Stimulated activated naive CD8-positive, alpha-beta T cell treated with anti-CD3 and anti-CD28 coated beads, Interleukin-15, Interleukin-2, amounts not matched to agents 100 U/mL and 50 U/mL, for 24 hours (primary cell): ENCODE measurements at regions not wholly inside any gene's neighbourhood (a gene's known extent, or its start where the extent isn't known, plus 50 kb on each side); places are given as distances from the start of the nearest gene placed in this dataset.

Experiments
- ATAC-seq: fragments of 150-1000 bp; cut with Tn5 transposase; one replicate; pipeline ENCODE4 v1.10.0; 2021
- DNase-seq: peaks from one replicate; pipeline ENCODE4 v3.0.0; 2021

- DNase-seq = no peak
Observed at GRCh38 chr15:47332481-47332880, 384.8 kb upstream of the SEMA6D start.

DNA sequence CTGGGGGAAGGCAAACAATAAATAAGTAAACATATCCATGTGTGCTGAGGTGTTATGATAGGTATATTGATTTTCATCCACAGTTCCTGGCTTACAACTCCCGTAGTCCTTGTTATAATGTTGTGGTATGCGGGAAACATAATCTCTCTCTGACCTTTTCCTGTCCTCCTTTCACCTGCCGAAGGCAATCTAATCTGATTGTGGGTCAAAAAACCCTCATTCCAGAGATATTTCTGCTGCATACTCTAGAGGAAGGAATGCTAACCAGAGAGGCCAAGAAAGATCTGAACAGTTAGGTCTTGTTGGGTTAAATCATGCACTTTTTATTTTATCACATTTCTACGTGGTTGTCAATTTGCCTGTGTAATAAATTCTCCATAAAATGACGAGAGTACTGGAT is 383.6 kb upstream of the SEMA6D start:
- no peak for ATAC-seq
- no peak for DNase-seq

More at GRCh38 chr15:47332481-47332880, 384.8 kb upstream of the SEMA6D start:
- no peak for ATAC-seq

DNA sequence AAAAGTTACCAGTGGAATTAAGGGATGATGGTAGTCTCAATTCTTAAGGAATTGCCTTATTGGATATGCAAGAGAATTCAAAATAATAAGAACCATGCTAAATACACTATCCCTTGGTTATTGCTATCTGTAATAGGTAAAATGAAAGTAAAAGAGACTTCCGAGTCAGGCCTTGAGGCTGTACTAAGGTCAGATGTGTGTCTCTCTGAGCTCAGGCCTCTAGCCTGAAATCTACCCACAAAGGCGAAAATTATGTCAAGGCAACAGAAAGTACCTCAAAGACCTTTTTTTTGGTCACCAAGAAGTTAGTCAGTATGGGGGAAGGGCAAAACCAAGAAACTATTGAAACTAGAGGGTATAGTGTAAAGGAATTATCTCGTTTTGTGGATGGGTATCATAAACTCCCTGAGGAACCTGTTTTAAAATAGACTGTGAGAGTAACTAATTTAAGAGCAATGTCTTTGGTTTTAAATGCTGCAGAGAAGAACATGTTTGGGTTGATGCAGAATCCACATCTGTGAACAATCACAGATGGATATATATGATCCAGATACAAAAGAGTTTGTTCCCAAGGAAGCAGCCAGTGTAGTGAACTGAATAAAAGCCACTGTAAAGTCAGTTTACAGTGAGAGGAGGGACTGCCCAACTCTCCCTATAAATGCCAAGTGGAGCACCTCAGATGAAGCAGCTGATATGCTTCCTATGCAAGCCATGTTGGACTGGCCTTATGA is 382.3 kb upstream of the SEMA6D start:
- no peak for DNase-seq
- ATAC-seq = no peak

GRCh38 chr15:47337106-47337505 is 380.2 kb upstream of the SEMA6D start:
- ATAC-seq (no peak), DNase-seq (no peak)

DNA sequence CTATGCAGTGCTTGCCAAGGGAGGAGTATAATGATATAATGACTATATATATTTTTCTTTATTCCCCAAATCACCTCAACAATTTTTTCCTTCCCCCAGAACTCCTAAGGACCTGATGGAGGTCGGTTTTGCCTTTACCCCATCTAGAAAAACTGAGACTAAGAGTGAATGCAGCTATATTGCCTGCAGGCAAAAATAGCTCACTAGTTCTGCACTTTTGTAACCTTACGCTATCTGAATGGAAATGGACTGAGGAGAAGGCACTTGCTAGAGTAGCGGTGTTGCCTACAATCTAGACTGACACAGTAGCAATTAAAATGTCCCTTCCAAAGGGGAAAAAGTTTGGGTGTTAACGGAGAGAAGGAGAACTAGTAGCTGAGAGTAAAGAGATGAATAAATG is 379.5 kb upstream of the SEMA6D start:
- ATAC-seq (no peak), DNase-seq (no peak)

- DNase-seq = no peak
- no peak for ATAC-seq
Observed at GRCh38 chr15:47338771-47339170, 378.5 kb upstream of the SEMA6D start.

DNA sequence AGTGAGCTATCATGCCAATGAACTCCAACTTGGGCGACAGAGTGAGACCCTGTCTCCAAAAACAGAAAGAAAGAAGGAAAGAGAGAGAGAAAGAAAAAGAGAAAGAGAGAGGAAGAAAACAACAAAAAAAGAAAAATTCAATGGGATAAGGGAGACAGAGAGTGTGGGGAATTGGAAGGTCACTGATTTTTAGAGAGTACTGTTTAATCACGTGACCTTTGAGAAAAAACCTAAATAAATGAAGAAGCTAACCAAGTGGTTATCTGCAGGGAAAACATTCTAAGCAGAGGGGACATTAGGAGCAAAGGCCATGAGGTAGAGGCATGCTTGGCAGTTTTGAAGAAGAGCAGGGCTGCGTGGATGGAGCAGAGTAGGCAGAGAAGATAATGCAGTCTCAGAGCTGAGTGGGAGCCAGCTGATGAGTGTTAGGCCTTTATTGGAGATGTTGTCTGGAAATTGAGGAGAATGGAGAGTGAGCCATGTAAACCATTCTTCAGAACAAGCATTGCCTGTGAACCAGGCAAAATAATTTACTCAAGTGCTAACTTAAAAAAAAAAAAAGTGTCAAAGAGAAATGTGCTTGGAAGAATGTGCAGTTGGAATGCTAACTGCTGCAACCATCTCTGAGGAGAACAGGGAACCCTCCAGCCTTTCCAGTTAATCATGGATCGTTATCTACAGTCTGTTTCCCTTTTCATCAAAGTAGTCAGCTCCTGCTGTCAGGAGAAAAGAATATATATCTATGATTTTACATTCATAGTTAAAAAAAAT is 377.3 kb upstream of the SEMA6D start:
- DNase-seq (no peak), ATAC-seq (no peak)

- ATAC-seq (no peak), DNase-seq (no peak)
Observed at GRCh38 chr15:47340571-47340920, 376.8 kb upstream of the SEMA6D start.

DNA sequence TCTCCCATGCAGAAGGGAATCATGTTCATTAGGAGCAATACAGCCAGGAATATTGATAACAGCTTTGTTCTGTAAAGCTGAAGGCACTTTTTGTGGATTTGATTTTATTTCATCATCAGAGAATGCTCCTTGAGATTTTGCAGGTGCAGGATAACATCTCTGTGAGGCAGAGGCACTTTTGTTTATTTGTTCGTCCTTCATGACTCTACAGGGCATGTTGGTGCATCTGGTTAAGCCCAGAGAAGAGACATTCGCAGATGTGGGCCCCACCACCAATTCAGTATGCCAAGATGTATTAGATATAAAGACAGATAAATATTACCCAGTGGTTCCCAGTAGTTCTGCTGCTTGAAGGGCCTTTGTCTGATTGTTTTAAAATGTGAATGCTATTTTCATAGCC is 368.1 kb upstream of the SEMA6D start:
- ATAC-seq (no peak), DNase-seq (no peak)

DNA sequence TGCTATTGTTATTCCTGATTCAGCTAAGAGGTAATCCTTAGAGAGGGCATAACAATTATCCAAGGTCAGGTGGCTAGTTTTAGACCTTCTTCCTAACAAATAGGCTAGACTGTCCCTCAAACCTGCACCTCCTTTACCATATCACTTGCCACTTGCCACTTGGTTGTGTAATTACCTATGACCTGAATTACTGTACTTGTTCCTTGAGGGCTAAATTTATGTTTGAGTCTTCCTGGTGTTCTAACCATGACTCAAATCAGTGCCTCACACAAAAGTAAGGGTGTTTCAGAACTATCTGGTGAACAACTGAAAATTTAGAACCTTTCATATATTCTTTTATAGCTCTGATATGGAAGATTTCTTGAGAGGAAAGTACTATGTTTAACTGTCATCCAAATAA is 365.8 kb upstream of the SEMA6D start:
- DNase-seq (no peak), ATAC-seq (no peak)

DNA sequence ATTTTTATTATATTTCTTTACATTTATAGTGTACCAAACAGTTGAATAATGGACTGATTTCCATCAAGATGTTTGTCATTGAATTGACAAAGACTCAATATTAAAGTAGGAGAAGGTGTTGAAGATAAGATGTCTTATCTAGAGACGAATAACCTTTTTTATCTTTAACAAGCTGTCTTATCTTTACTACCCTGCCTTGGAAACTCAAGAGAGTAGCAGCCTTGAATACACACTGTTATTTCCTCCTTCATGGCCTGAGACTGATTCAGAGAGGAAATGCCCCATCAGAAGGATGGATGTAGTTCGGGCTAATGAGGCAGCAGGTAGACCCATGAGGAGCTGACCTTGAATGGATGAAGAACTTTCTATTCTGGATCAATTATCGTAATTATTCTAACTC is 365.1 kb upstream of the SEMA6D start:
- ATAC-seq = no peak
- no peak for DNase-seq

- no peak for DNase-seq
- no peak for ATAC-seq
Observed at GRCh38 chr15:47355759-47356158, 361.5 kb upstream of the SEMA6D start.

DNA sequence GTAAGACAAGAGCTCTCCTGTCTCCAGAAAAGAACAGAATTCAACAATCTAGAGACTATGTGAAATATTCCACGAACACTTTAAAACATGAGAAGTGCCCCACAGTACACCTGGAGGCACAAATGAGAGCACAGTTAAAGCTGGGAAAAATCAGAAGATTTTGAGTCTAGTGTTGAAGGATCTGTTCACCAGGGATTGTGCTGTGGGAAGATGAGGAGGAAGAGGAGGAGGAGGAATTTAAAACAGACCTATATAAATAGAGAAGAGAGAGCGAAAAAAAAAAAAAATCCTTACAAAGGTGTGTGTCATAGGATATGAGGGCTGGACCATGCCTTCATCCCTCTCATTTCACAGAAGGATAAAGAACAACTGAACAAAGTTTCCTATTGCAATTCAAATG is 361.0 kb upstream of the SEMA6D start:
- DNase-seq = no peak
- ATAC-seq = no peak

DNA sequence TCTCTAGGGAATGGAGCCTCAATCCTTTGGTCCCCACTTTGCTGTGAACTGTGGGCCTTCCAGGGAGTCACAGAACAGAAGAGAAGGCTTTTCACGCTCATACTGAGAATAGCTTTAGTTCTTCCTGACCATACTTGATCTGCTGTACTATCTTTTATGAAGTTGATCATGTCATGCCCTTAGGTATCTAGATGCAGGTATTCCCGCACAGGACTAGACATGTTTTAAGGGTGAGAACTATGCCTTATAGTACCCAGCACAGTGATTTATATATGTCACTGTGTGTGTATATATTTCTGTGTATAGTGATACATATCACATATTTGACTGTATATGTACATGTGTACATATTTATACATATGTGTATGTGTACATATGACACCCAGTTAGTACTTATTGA is 358.4 kb upstream of the SEMA6D start:
- no peak for DNase-seq
- no peak for ATAC-seq

DNA sequence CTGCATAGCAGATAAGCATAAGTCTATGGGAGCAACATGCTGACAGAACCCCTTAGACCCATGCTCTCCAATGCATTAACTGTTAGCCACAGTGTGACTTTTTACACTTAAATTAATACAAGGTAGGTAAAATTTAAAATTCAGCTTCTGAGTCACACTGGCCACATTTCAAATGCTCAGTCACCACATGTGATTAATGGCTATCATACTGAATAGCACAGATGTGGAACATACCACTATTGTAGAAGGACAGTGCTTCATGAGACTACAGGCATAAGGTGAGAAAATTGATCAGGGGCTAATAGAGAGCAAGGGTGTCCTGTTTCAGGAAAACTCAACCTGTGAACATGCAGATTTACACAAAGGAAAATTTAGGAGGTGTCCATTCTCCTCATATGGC is 357.0 kb upstream of the SEMA6D start:
- no peak for DNase-seq
- ATAC-seq = no peak

DNA sequence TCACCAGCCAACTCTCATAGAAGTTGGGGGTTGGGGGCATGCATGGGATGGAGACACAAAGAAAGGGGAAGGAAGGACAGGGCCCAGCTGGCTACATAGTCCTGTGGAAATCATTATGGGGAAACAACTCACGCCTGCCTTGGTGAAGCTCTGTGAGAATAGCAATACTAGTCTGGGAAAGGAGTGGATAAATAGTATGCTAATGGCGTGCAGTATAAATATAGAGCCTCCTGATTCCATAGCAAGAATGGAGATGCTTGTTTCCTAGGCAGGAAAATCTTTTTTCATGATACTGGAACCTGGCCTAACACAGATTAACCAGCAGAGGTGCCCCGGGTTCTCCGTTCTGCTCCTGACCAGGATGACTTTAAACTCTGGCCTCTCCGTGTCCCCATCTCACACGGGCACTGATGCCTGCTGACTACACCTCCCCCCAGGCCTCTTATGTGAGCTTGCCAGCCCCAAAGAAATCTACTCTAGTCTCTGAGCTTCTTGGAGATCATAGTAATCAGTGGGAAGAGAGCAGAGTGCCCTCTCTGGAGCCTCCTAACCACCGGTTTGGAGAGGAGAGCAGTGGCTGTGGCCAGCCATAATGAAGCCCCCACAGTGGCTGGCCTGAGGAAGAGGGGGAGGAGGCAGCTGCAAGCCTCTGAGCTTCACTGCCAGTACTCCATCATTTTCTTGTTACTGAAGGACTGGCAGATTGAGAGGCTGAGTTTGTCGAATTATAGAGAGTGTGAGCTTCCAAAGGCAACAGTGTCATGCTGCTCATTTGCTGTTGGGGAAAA is 355.0 kb upstream of the SEMA6D start:
- ATAC-seq = no peak

DNA sequence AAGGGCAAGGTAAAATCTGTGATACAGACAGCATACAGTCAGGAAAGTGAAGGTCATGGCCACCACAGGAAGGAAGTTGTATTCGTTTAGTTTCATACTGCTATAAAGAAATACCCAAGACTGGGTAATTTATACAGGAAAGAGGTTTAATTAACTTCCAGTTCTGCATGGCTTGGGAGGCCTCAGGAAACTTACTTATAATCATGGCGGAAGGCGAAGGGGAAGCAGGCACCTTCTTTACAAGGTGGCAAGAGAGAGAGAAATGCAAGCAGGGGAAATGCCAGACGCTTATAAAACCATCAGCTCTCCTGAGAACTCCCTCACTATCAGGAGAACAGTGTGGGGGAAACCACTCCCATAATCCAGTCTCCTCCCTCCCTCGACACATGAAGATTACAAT is 353.7 kb upstream of the SEMA6D start:
- DNase-seq (no peak), ATAC-seq (no peak)

More for the DNA sequence above, 355.0 kb upstream of the SEMA6D start:
- no peak for DNase-seq

- no peak for ATAC-seq
- DNase-seq = no peak
Observed at GRCh38 chr15:47364230-47365141, 352.8 kb upstream of the SEMA6D start.

DNA sequence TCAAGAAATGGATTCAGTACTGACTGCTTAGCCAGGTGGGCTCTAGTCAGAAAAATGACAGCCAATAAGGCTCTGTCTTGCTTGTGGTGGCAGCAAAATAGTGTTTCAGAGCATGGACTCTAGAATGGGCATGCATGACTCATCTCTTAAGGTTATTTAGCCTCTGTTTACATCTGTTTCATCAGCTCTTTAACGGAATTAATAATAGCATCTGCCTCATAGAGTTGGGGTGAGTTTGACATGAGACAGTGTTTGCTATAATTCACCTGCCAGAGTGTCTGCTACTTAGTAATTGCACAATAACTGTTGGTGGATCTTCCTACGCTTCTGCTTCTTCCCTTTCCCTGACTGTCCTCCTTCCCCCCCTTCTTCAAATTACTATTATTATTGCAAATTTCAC is 350.4 kb upstream of the SEMA6D start:
- no peak for ATAC-seq
- DNase-seq = no peak

- ATAC-seq = no peak
Observed at GRCh38 chr15:47367726-47368390, 349.4 kb upstream of the SEMA6D start.

GRCh38 chr15:47371939-47372338 is 345.4 kb upstream of the SEMA6D start:
- DNase-seq (no peak), ATAC-seq (no peak)

More at GRCh38 chr15:47367726-47368390, 349.4 kb upstream of the SEMA6D start:
- no peak for DNase-seq
